Mononuclear cell (primary cell): ENCODE measurements at regions not wholly inside any gene's neighbourhood (a gene's known extent, or its start where the extent isn't known, plus 50 kb on each side); places are given as distances from the start of the nearest gene placed in this dataset.

ENCODE experiments used
- H3K27me3 ChIP-seq: 2 replicates; pipeline ENCODE4 v1.6.0; 2011; ENCODE audit warnings: low read length, control low read depth; ENCODE audit not compliant: insufficient read depth
- H3K4me1 ChIP-seq: 2 replicates; pipeline ENCODE4 v1.5.1; 2011; ENCODE audit warnings: mild to moderate bottlenecking, low read length, control low read depth; ENCODE audit not compliant: insufficient read depth
- H3K4me3 ChIP-seq: 2 replicates; pipeline ENCODE4 v1.5.1; 2011; ENCODE audit warnings: mild to moderate bottlenecking, low read length, moderate library complexity
- H3K9me3 ChIP-seq: 2 replicates; pipeline ENCODE4 v1.5.1; 2011; ENCODE audit warnings: low read depth, mild to moderate bottlenecking, control low read depth, low read length

DNA sequence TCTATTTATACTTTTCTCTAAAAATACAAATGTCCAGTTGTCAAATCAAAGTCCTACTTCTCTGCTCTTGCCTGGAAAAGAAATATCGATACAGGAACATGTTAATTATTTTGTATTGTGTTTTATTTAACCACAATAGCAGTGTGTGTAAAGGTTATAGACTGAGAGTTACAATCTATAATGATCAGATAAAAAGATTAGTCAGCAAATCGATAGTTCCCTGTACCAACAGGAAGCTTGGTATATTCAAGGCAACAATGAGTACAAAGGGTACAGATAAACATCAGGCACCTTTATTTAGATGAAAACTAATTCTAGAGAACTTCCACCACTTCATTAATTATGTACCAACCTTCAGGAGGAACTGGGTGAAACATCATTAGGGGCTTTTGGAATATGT is 469.5 kb downstream of the GBA3 start:
- H3K4me1 ChIP-seq: no peaks in the 10 kb centered on the region

DNA sequence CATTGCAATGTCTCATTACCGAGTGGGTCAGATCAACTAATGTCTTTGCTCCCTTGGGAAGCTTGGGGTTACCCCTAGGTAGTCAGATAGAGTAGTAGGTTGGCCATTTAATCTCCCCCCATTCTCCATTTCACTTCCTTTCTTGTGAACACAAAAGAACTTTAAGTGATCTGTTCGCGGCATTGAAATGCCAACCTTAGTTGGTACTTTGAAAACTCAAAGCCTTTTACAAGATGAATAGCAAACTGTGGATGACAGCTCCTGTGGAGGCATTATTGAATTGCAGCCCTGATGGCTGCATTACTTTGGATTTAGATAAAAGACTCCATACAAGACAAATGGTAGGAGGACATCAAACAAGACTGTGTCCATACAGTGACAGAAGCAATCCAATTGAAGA is 469.1 kb downstream of the GBA3 start:
- Histone ChIP-seq H3K9me3 (no peaks in the 10 kb centered on the region), H3K4me3 (no peak overlapping the region), H3K4me1 (no peaks in the 10 kb centered on the region), H3K27me3 (no peaks in the 10 kb centered on the region)

More for the DNA sequence above, 469.5 kb downstream of the GBA3 start:
- no peak overlapping the region for H3K4me3 ChIP-seq
- H3K27me3 ChIP-seq: no peaks in the 10 kb centered on the region
- no peaks in the 10 kb centered on the region for H3K9me3 ChIP-seq

DNA sequence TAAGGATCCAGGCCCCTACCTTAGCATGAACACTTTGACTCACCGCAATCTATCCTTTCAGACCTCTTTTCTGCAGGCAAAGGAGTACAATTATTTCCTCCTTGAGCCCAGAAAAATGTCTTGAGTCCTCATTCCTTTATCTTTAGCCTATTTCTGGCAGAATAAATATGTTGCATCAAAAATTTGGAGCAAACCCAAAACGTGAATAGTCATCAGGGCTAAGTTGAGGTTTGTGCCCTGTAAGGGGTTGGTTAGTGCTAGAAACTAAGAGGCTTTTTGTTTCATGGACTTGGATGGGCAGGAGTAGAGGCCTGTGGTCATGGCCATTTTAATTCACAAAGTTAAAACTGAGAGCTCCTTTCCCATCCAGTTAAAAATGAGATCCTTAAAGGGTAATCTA is 460.3 kb downstream of the GBA3 start:
- H3K9me3 ChIP-seq: no peaks in the 10 kb centered on the region
- H3K4me1 ChIP-seq: no peaks in the 10 kb centered on the region
- H3K4me3 ChIP-seq: no peak overlapping the region
- H3K27me3 ChIP-seq: no peaks in the 10 kb centered on the region

DNA sequence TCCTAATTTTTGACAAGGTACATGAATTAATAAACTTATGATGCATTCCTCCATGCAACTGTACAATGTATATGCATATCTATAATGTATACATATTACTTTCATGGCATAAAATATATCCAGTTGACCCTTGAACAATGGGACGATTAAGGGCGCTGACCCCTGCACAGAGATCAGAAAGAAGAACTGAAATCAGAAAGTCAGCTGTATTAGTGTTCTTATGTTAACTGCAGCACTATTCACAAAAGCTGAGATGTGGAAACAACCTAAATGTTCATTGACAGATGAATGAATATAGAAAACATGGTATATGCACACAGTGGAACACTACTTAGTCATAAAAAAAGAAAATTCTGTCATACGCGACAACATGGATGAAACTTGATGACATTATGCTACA is 457.1 kb downstream of the GBA3 start:
- H3K27me3 ChIP-seq: no peaks in the 10 kb centered on the region
- no peaks in the 10 kb centered on the region for H3K9me3 ChIP-seq
- H3K4me1 ChIP-seq: no peaks in the 10 kb centered on the region
- no peak overlapping the region for H3K4me3 ChIP-seq

DNA sequence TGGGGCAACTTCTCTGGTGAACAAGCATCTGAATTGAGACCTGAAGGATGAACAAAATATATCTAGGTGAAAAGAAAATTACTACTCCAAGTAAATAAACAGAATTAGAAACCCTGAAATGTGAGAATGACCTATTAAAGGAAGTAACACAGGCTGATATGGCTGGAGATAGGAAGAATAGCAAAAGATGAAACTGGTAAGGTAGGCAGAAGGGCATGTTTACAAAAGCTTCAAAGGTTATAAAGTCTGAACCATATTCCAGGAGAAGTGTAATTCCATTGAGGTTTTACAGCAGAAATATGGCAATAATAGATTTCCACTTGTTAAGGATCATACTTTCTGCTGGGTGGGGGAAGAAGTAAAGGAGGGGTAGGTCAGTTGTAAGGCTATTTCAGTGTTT is 452.0 kb downstream of the GBA3 start:
- Histone ChIP-seq H3K4me3 (no peak overlapping the region), H3K4me1 (no peaks in the 10 kb centered on the region), H3K9me3 (no peaks in the 10 kb centered on the region), H3K27me3 (no peaks in the 10 kb centered on the region)

DNA sequence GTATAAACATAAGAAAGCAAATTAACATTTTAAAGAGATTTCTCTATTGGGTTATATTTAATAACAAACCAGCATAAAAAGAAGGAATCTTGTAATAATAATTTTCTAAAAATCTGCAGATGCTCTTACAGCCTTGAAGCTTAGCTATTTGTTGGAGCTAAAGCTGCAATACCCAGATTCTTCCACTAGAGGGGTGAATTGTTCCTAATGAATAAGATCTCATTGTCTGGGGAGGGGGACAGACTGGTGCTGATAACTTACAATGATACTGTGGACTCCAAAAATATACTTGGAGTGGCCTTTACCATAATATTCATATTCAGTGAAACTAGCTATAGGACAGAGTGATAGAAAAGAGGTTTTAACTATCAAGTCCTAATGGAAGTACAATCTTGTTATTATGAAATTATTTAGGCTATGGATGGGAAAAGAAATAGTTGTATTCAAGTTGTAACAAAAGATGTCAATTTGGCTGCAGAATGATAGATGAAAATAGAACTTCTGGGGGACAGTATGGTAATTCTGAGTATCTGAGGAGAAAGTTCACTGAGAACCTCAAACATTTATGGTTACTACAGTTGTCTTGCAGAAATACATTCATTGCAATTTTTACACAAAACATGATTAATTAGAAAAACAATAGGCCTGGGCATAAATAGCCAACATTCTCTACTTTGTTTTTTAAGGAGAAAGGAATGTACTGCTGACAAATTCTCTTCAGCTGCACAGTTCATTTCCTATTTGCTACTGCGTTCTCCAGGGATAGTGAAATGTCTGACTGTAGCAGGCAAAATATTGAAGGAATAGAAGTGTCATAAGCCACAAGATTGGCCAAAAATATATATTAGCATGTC is 443.3 kb downstream of the GBA3 start:
- Histone ChIP-seq H3K4me1 (no peaks in the 10 kb centered on the region), H3K27me3 (no peaks in the 10 kb centered on the region), H3K4me3 (no peak overlapping the region)

DNA sequence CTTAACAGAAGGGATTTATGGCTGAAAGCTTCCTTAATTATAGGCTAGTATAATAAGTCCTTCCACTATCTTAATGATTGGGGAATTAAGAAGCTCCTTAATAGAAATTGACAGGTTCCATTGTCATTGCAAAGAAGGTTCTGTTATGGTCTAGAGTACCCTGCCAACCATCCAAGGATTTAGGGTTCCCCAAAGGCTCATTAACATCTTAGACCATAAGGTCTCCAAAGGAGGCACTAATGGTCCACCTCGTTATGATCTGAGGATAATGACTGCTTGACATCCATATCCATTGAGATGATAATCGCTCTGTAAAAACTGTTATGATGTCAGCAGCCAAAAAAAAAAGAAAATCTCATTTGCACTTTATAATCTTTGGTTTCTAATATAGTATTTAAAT is 441.6 kb downstream of the GBA3 start:
- Histone ChIP-seq H3K27me3 (no peaks in the 10 kb centered on the region), H3K4me1 (no peaks in the 10 kb centered on the region), H3K9me3 (no peaks in the 10 kb centered on the region), H3K4me3 (no peak overlapping the region)

More for the DNA sequence above, 443.3 kb downstream of the GBA3 start:
- H3K9me3 ChIP-seq: no peaks in the 10 kb centered on the region

DNA sequence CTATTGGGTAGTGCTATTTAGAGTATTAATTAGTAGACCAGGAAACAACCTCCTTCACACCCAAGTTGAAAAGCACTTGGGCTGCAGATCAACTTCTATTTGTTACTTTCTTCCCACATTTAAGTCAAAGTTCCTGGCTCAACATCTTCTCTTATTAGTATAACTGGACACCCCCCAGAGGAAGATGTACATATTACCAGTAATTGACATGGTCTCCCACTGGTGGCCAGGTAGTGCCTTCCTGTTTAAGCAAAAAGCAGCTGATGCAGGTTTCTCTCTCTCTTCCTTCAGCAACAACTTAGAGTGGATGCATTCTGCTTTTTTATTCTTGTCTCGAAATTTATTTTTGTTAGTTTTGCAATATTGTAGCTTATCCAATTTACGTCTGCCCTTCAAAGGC is 438.1 kb downstream of the GBA3 start:
- Histone ChIP-seq H3K4me3 (no peak overlapping the region), H3K4me1 (no peaks in the 10 kb centered on the region), H3K27me3 (no peaks in the 10 kb centered on the region), H3K9me3 (no peaks in the 10 kb centered on the region)

DNA sequence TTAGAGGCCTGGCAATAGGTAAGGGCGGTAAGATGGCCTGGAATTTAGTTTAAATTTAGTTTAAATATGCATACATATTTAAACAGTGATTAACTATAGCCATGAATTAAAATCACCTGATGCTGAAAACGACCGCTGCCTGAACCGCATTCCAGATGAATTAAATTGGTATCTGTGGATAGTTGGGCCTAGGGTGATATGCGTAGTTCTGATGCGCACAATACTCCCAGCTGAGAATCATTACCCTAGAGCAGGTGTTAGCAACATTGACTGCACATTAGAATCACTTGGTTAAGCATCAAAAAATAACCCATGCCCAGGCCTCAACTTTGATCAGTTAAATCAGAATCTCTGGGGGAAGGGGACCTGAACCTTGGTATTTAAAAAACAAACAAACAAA is 432.4 kb downstream of the GBA3 start:
- H3K9me3 ChIP-seq: no peaks in the 10 kb centered on the region
- no peaks in the 10 kb centered on the region for H3K4me1 ChIP-seq
- H3K4me3 ChIP-seq: no peak overlapping the region
- H3K27me3 ChIP-seq: no peaks in the 10 kb centered on the region

DNA sequence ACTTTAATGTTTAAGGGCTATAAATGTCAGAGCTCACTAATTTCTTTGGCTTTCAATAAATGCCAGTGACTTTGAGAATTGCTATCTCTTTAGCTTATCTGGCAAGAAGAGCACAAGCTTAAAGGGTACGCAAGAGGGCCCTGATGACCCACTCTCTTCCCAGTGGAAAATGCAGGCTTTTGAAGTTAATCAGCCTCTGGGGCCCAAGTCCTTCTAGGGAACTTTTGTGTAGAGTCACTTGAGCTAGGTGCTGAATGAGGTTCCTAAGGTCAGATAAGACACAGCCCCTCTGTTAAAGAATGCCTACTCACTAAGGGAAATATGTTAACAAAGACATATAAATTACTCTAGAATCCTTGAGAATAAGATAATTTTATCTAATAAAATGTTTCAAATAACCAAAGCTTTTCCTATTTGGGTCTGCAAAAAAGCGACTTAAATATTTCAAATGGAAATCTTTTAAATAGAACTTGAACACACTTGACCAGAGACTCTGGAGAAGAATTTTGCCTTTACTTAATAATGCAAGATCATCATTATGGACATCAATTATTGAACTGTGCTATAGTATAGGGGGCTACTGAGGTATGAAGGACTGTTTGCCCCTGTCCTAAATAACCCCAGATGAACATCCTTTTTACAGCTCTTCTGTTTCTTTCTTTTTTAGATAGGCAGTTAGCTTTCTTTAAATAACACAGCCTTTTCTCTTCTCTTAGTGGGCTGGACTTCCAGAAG is 430.1 kb downstream of the GBA3 start:
- H3K27me3 ChIP-seq: no peaks in the 10 kb centered on the region

DNA sequence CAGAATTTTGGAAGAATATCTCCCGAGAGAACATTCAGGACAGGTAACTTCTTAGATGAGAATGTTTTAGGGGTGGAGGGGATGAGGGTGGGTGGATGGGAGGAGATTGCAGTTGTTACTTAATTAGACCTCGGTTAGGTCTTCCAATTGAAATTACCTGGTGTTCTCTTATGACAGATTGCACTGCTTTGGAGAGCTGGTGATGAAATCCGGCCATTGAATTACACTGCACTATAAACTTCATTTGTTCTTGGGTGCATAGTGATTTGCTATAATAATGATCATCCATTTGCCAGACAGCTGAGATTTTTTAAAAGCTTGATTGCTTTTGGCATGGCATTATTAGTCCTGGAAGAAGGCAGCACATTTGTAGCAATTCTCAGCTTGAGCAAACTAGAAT is 427.6 kb downstream of the GBA3 start:
- Histone ChIP-seq H3K4me3 (no peak overlapping the region), H3K27me3 (no peaks in the 10 kb centered on the region), H3K9me3 (no peaks in the 10 kb centered on the region), H3K4me1 (no peaks in the 10 kb centered on the region)

More for the DNA sequence above, 430.1 kb downstream of the GBA3 start:
- Histone ChIP-seq H3K4me1 (no peaks in the 10 kb centered on the region), H3K9me3 (no peaks in the 10 kb centered on the region), H3K4me3 (no peak overlapping the region)

DNA sequence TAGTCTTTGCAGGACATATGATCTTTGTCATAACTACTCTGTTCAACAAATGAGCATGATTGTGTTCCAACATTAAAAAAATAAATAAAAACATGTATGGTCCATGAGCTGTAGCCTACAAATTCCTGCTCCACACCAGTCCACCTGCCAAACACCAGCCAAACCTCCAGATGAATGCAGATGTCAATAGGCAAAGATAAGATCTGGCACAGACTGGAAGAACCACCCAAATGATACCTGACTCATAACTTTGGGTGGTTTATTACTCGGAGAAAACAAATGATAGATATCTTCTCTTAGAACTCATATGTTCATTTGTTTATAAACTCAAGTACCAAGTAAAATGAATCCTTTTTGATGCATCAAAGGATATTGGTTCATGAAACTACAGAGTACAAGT is 425.1 kb downstream of the GBA3 start:
- Histone ChIP-seq H3K4me1 (no peaks in the 10 kb centered on the region), H3K9me3 (no peaks in the 10 kb centered on the region)

DNA sequence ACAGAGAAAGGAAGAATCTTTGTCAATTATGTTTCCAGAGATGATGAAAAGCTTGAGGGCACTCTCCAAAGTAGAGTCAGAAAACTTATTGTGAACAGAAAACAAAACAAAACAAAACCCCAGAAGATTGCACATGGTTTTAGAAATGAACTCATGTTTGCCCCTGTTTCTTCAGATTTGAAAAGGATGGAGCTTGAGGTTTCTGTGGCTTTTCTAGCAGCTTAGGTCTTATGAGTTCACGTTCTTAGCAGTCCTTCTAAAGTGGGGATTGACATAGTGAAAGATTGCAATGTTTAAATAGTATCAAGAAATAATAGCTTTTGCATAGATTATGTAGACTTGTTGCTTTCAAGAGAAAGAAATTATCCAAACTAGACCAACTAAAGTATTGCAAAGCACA is 421.8 kb downstream of the GBA3 start:
- Histone ChIP-seq H3K27me3 (no peaks in the 10 kb centered on the region), H3K9me3 (no peaks in the 10 kb centered on the region), H3K4me1 (no peaks in the 10 kb centered on the region), H3K4me3 (no peak overlapping the region)

More for the DNA sequence above, 425.1 kb downstream of the GBA3 start:
- H3K27me3 ChIP-seq: no peaks in the 10 kb centered on the region
- H3K4me3 ChIP-seq: no peak overlapping the region

DNA sequence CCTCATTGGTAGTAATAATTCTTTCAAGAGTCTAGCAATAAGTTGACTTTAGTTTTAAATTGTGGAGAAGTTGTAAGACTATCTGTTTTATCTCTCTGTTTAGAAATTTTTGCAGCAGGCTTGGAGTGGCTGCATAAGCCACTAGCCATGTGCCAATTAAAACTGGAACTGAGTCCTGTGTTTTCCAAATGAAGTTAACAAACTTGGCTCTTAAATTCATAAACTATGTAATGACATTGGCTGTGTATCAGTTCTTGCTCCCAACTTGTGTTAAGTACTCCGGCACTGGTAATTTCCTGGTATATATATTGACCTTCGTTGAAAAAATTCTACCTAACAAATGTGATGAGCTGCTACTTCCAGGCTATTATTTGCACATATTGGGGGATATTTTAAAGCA is 420.4 kb downstream of the GBA3 start:
- Histone ChIP-seq H3K9me3 (no peaks in the 10 kb centered on the region), H3K4me3 (no peak overlapping the region), H3K4me1 (no peaks in the 10 kb centered on the region), H3K27me3 (no peaks in the 10 kb centered on the region)

DNA sequence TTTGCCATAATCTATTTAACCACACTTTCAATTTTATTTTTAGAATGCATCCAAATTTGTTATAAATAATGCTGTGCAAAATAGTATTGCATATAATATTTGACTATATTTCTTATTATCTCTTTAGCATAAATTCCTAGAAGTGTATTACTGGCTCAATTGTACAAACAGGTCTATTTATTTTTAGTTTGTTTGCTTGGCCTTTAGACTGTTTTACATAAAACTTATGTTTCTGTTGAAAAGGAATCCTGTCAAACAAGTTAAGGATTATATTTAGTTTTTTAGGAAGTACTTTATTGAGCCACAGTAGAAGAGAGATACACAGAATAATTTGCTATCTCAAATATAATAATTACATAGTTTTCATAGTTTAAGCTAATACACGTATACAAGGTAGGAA is 413.8 kb downstream of the GBA3 start:
- Histone ChIP-seq H3K4me3 (no peak overlapping the region), H3K4me1 (no peaks in the 10 kb centered on the region), H3K9me3 (no peaks in the 10 kb centered on the region), H3K27me3 (no peaks in the 10 kb centered on the region)
